ENCODE measurements at regions not wholly inside any gene's neighbourhood (a gene's known extent, or its start where the extent isn't known, plus 50 kb on each side); places are given as distances from the start of the nearest gene placed in this dataset.

GRCh38 chr6:23106951-23107350 is 537.6 kb downstream of the HDGFL1 start:
- no peaks in the 10 kb centered on the region for H3K36me3 ChIP-seq (replicated peaks; ENCODE audit: low read depth, low read length)
- no peaks in the 10 kb centered on the region for H3K27me3 ChIP-seq (ENCODE audit: low read depth, low read length)
- H3K4me2 ChIP-seq (ENCODE audit: low read length), result no peak overlapping the region
- H3K9me3 ChIP-seq (ENCODE audit: insufficient read depth, low read length), result no peaks in the 10 kb centered on the region
- TF ChIP-seq EZH2phosphoT487 (IDR thresholded peaks at IDR 0.05; ENCODE audit: low read depth), result no peak
- no peak for TF ChIP-seq CTCF (IDR thresholded peaks at IDR 0.05; ENCODE audit: low read depth, low read length)
- H4K20me1 ChIP-seq (ENCODE audit: insufficient read depth, low read length), result no peaks in the 10 kb centered on the region
- H3K4me3 ChIP-seq (ENCODE audit: low read length), result no peak overlapping the region
- H3K9ac ChIP-seq (ENCODE audit: low read length), result no peak overlapping the region
- no peak overlapping the region for H2AFZ ChIP-seq (ENCODE audit: low read depth, low read length)
- no peaks in the 10 kb centered on the region for H3K79me2 ChIP-seq (ENCODE audit: low read length)
- H3K4me1 ChIP-seq (ENCODE audit: low read length), result no peaks in the 10 kb centered on the region
- no peak overlapping the region for H3K27ac ChIP-seq (ENCODE audit: low read length)

GRCh38 chr6:23111984-23112383 is 542.6 kb downstream of the HDGFL1 start:
- TF ChIP-seq EZH2phosphoT487 (IDR thresholded peaks at IDR 0.05; ENCODE audit: low read depth), result no peak
- TF ChIP-seq CTCF (IDR thresholded peaks at IDR 0.05; ENCODE audit: low read depth, low read length), result no peak
- no peak overlapping the region for H3K4me2 ChIP-seq (ENCODE audit: low read length)

GRCh38 chr6:23114812-23115504 is 545.6 kb downstream of the HDGFL1 start:
- Histone ChIP-seq H3K27me3 (ENCODE audit: low read depth, low read length) (no peaks in the 10 kb centered on the region), H4K20me1 (ENCODE audit: insufficient read depth, low read length) (no peaks in the 10 kb centered on the region)
- TF ChIP-seq CTCF (IDR thresholded peaks at IDR 0.05; ENCODE audit: low read depth, low read length) (no peak), EZH2phosphoT487 (IDR thresholded peaks at IDR 0.05; ENCODE audit: low read depth) (no peak)

More at GRCh38 chr6:23111984-23112383, 542.6 kb downstream of the HDGFL1 start:
- Histone ChIP-seq H3K9me3 (ENCODE audit: insufficient read depth, low read length) (no peaks in the 10 kb centered on the region), H2AFZ (ENCODE audit: low read depth, low read length) (no peak overlapping the region), H3K9ac (ENCODE audit: low read length) (no peak overlapping the region), H3K27ac (ENCODE audit: low read length) (no peak overlapping the region), H4K20me1 (ENCODE audit: insufficient read depth, low read length) (no peaks in the 10 kb centered on the region), H3K4me3 (ENCODE audit: low read length) (no peak overlapping the region), H3K27me3 (ENCODE audit: low read depth, low read length) (no peaks in the 10 kb centered on the region), H3K79me2 (ENCODE audit: low read length) (no peaks in the 10 kb centered on the region), H3K36me3 (replicated peaks; ENCODE audit: low read depth, low read length) (no peaks in the 10 kb centered on the region), H3K4me1 (ENCODE audit: low read length) (no peaks in the 10 kb centered on the region)

GRCh38 chr6:23137611-23138010 is 568.2 kb downstream of the HDGFL1 start:
- no peaks in the 10 kb centered on the region for H3K36me3 ChIP-seq (replicated peaks; ENCODE audit: low read depth, low read length)
- no peak overlapping the region for H3K4me2 ChIP-seq (ENCODE audit: low read length)
- no peaks in the 10 kb centered on the region for H3K79me2 ChIP-seq (ENCODE audit: low read length)
- H3K4me1 ChIP-seq (ENCODE audit: low read length), result no peaks in the 10 kb centered on the region
- H3K27me3 ChIP-seq (ENCODE audit: low read depth, low read length), result no peaks in the 10 kb centered on the region
- H3K27ac ChIP-seq (ENCODE audit: low read length), result no peak overlapping the region
- no peaks in the 10 kb centered on the region for H4K20me1 ChIP-seq (ENCODE audit: insufficient read depth, low read length)
- H2AFZ ChIP-seq (ENCODE audit: low read depth, low read length), result no peak overlapping the region
- no peak overlapping the region for H3K9ac ChIP-seq (ENCODE audit: low read length)
- H3K4me3 ChIP-seq (ENCODE audit: low read length), result no peak overlapping the region
- H3K9me3 ChIP-seq (ENCODE audit: insufficient read depth, low read length), result no peaks in the 10 kb centered on the region
- TF ChIP-seq EZH2phosphoT487 (IDR thresholded peaks at IDR 0.05; ENCODE audit: low read depth) (no peak), CTCF (IDR thresholded peaks at IDR 0.05; ENCODE audit: low read depth, low read length) (no peak)

More at GRCh38 chr6:23114812-23115504, 545.6 kb downstream of the HDGFL1 start:
- no peaks in the 10 kb centered on the region for H3K79me2 ChIP-seq (ENCODE audit: low read length)
- no peak overlapping the region for H3K9ac ChIP-seq (ENCODE audit: low read length)
- no peaks in the 10 kb centered on the region for H3K9me3 ChIP-seq (ENCODE audit: insufficient read depth, low read length)
- H3K4me3 ChIP-seq (ENCODE audit: low read length), result no peak overlapping the region
- H3K36me3 ChIP-seq (replicated peaks; ENCODE audit: low read depth, low read length), result no peaks in the 10 kb centered on the region
- H3K4me2 ChIP-seq (ENCODE audit: low read length), result no peak overlapping the region
- no peaks in the 10 kb centered on the region for H3K4me1 ChIP-seq (ENCODE audit: low read length)
- H2AFZ ChIP-seq (ENCODE audit: low read depth, low read length), result no peak overlapping the region
- no peak overlapping the region for H3K27ac ChIP-seq (ENCODE audit: low read length)

All from OCI-LY3 (cell line).